ENCODE measurements at regions not wholly inside any gene's neighbourhood (a gene's known extent, or its start where the extent isn't known, plus 50 kb on each side); places are given as distances from the start of the nearest gene placed in this dataset.

- DNase-seq (ENCODE audit: low spot score), result no peak
Observed at GRCh38 chr6:11633741-11634509, 96.4 kb downstream of the TMEM170B start.

GRCh38 chr6:11634948-11635347, 97.4 kb downstream of the TMEM170B start:
- DNase-seq (ENCODE audit: low spot score), result no peak

DNA sequence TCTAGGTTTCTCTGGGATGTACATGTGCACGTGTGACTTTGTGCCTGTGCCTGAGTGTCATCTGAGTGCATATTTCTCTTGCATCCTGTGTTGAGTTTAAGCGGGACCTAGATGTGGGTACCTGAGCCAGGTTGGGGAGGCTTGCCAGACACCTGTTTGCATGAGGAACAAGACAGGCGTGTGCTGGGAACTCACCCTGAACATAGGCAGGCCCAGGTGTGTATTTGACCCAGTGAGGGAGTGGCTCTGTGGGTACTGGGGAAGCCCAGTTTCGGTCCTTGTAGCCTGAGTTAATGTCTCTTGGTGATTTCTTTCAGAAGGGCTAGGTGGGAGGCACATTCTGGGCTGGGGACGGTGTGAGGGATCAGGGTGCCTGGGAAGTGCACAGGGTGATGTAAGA, 98.6 kb downstream of the TMEM170B start:
- no peak for DNase-seq (ENCODE audit: low spot score)

- no peak for DNase-seq (ENCODE audit: low spot score)
Observed at GRCh38 chr6:11637266-11637665, 99.7 kb downstream of the TMEM170B start.

DNA sequence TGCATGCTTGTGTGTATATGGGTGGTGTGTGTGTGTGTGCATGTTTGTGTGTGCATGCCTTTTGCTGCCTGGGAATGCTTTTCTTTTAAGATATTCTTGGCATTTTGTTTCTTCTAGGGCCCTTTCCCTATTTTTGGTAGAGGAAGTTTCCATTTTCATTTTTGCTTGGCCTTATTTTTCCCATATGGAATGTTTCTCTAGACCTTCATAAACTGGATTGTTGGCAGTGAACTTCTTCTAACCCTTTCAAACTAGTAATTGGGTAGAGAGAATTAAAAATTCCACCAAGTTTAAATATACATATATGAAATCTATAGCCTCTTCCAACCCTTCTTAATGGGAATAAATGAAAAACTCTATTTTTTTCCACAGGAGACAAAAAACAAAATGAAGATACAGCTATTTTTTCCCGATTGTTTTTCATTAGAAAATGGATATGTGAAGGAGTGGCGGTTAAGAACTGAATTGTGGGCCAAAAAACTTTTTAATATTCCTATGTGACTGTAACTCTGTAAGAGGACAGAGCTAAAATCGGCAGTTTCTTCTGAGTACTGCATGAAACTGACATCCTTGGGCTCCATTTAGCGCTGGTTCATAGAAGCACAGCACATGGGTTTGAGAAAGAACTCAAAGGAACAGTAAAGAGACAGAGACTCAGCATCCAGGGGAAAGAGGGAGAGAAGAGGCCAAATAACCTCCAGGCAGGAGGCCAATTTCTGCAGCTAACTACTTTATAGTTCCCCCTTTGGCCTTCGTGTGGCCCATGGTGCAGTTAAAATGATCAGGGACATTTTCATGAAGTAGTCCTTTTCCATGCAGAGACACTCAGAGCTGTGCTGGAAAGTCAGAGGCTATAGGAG, 102.1 kb downstream of the TMEM170B start:
- no peak for DNase-seq (ENCODE audit: low spot score)

DNA sequence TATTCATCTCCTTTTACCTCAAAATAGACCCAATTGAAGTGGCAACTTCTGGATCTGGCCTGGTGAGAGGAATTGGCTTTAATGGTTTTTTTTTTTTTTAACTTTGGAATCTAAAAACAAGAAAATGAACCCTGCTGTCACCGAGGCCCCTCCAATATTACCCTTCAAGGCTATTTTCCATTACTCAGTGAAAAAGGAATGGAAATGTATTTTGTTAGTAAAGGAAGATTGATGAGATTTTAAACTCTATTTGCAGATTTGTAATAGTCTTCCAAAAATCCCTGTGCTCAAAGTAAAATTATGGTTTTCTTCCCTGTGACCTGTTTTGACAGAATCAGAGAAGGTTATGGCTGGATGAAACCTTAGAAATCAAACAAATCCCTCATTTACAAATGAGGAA, 102.9 kb downstream of the TMEM170B start:
- DNase-seq (ENCODE audit: low spot score), result no peak

- no peak for DNase-seq (ENCODE audit: low spot score)
Observed at GRCh38 chr6:11644071-11644470, 106.5 kb downstream of the TMEM170B start.

- no peak for DNase-seq (ENCODE audit: low spot score)
Observed at GRCh38 chr6:11644601-11645000, 107.1 kb downstream of the TMEM170B start.

GRCh38 chr6:11645016-11645415, 107.5 kb downstream of the TMEM170B start:
- DNase-seq (ENCODE audit: low spot score), result no peak

DNA sequence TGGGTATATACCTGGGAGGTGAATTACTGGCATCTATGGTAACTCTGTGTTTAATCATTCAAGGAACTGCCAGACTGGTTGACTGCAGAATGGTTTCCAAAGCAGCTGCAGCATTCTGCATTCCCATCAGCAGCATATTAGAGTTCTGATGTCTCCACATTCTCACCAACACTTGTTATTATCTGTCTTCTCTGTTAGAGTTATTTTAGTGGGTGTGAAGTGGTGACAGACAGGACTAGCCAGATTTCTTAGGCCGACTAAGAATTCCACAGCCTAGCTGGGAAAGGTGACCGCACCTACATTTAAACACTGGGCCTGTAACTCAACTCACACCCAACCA, 110.9 kb downstream of the TMEM170B start:
- no peak for DNase-seq (ENCODE audit: low spot score)

DNA sequence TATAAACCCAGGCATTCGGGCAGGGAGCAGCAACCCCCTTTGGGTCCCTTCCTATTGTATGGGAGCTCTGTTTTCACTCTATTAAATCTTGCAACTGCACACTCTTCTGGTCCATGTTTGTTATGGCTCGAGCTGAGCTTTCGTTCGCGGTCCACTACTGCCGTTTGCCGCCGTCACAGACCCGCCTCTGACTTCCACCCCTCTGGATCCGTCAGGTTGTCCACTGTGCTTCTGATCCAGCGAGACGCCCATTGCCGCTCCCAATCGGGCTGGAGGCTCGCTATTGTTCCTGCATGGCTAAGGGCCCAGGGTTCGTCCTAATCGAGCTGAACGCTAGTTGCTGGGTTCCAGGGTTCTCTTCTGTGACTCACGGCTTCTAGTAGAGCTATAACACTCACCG, 111.3 kb downstream of the TMEM170B start:
- no peak for DNase-seq (ENCODE audit: low spot score)

GRCh38 chr6:11650025-11650696, 112.6 kb downstream of the TMEM170B start:
- DNase-seq (ENCODE audit: low spot score), result peak; percentile 30

GRCh38 chr6:11650711-11651110, 113.2 kb downstream of the TMEM170B start:
- peak; percentile 2 for DNase-seq (ENCODE audit: low spot score)

GRCh38 chr6:11653028-11653583, 115.6 kb downstream of the TMEM170B start:
- DNase-seq (ENCODE audit: low spot score), result peak; percentile 26

DNA sequence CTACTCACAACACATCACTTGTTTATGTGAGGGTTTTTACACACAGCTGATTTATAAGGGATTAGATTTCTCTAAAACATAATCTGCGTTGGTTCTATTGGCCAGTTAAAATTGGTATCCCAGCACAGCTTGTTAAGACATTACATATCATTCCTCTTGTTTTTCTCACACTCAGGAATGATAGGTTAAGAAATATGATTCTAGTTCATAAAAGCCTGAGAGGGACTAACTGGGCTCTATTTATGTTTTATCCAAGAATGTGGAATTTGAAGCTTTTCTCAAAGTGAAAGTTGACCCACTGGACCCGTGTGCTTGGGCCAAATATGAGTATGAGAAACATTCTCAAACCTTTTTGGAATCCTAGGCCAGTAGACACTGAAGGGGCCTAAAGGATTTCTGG, 117.3 kb downstream of the TMEM170B start:
- no peak for DNase-seq (ENCODE audit: low spot score)

- DNase-seq (ENCODE audit: low spot score), result peak; percentile 4
Observed at GRCh38 chr6:11656491-11656890, 118.9 kb downstream of the TMEM170B start.

- DNase-seq (ENCODE audit: low spot score), result no peak
Observed at GRCh38 chr6:11659757-11660156, 118.8 kb downstream of the ADTRP start.

GRCh38 chr6:11662323-11662722, 116.3 kb downstream of the ADTRP start:
- DNase-seq (ENCODE audit: low spot score), result no peak

- no peak for DNase-seq (ENCODE audit: low spot score)
Observed at GRCh38 chr6:11663519-11663918, 115.1 kb downstream of the ADTRP start.
